Thyroid gland (tissue), 4 donors: ENCODE measurements at regions not wholly inside any gene's neighbourhood (a gene's known extent, or its start where the extent isn't known, plus 50 kb on each side); places are given as distances from the start of the nearest gene placed in this dataset.

Experiments used
- DNase-seq, 2 donors: peaks; one replicate each; pipeline ENCODE4 v3.0.0-alpha.2; 2019
- H3K27ac ChIP-seq, 3 donors: fragments of 200-600 bp; sonication (generic); 1 replicate in 2 of 3; 2 replicates in 1 of 3; pipeline ENCODE4 v1.5.1; 2016 to 2019; ENCODE audit warnings: mild to moderate bottlenecking in 1 of 3, moderate library complexity in 1 of 3
- H3K27me3 ChIP-seq: fragments of 200-600 bp; sonication (generic); one replicate; pipeline ENCODE4 v1.5.1; 2019
- H3K36me3 ChIP-seq, 2 donors: fragments of 200-600 bp; sonication (generic); one replicate each; pipeline ENCODE4 v1.5.1; 2016 to 2019
- H3K4me1 ChIP-seq, 2 donors: fragments of 200-600 bp; sonication (generic); one replicate each; pipeline ENCODE4 v1.5.1; 2017 to 2019
- H3K4me3 ChIP-seq, 3 donors: fragments of 200-600 bp; sonication (generic); replicated peaks in 1 of 3; 1 replicate in 2 of 3; 2 replicates in 1 of 3; pipeline ENCODE4 v1.5.1; 2016; ENCODE audit warnings: mild to moderate bottlenecking in 1 of 3
- H3K9me3 ChIP-seq: fragments of 200-600 bp; sonication (generic); one replicate; pipeline ENCODE4 v1.5.1; 2017
- CTCF ChIP-seq, 6 experiments: fragments of 200-600 bp in 3 of 6; fragments of 450-650 bp in 3 of 6; sonication (generic) in 3 of 6; IDR thresholded peaks; one replicate each; pipeline ENCODE4 v1.5.1; 2016 to 2019; ENCODE audit warnings: antibody characterized with exemption in 6 of 6, mild to moderate bottlenecking in 2 of 6, inconsistent platforms in 1 of 6, moderate library complexity in 1 of 6
- POLR2A ChIP-seq, 2 donors: fragments of 450-650 bp; IDR thresholded peaks; one replicate each; pipeline ENCODE4 v1.6.1; 2017; ENCODE audit warnings: antibody characterized with exemption in 2 of 2, mild to moderate bottlenecking in 2 of 2, moderate library complexity in 1 of 2
- WGBS, 2 donors: methylation state at CpG; one replicate each; pipeline ENCODE4 v1.1.5; 2017; 5-methylcytosine and 5-hydroxymethylcytosine counted together
- intact Hi-C: fragments of 100-400 bp; cut with DNase I; formaldehyde crosslinking; loops from one replicate; pipeline ENCODE4 v1.15.1; 2023

GRCh38 chr11:92342034-92342720 is 117.6 kb downstream of the FAT3 start:
- no peaks in the 10 kb centered on the region for H3K36me3 ChIP-seq
- 73 to 75% methylated on average over 9 of the region's 9 CpGs for WGBS, 2 donors

GRCh38 chr11:92342886-92343285 is 118.3 kb downstream of the FAT3 start:
- H3K27me3 ChIP-seq, result no peaks in the 10 kb centered on the region
- no peak for DNase-seq
- 86 to 91% methylated on average over 3 of the region's 3 CpGs for WGBS, 2 donors
- H3K4me3 ChIP-seq, result no peak overlapping the region
- no peak overlapping the region for H3K27ac ChIP-seq
- no peaks in the 10 kb centered on the region for H3K4me1 ChIP-seq
- H3K36me3 ChIP-seq, result no peaks in the 10 kb centered on the region
- intact Hi-C loops, result no loop called here
- H3K9me3 ChIP-seq, result no peaks in the 10 kb centered on the region
- TF ChIP-seq POLR2A (IDR thresholded peaks at IDR 0.05) (no peak), CTCF (IDR thresholded peaks at IDR 0.05) (no peak)

More at GRCh38 chr11:92342034-92342720, 117.6 kb downstream of the FAT3 start:
- H3K4me1 ChIP-seq, result no peaks in the 10 kb centered on the region
- TF ChIP-seq POLR2A (IDR thresholded peaks at IDR 0.05), result no peak
- no peak for TF ChIP-seq CTCF (IDR thresholded peaks at IDR 0.05)
- H3K9me3 ChIP-seq, result no peaks in the 10 kb centered on the region
- H3K27me3 ChIP-seq, result no peaks in the 10 kb centered on the region
- H3K4me3 ChIP-seq, result no peak overlapping the region
- no peak for DNase-seq
- no peak overlapping the region for H3K27ac ChIP-seq
- intact Hi-C loops, result no loop called here

- Histone ChIP-seq H3K4me3 (no peak overlapping the region), H3K4me1 (no peaks in the 10 kb centered on the region), H3K36me3 (no peaks in the 10 kb centered on the region), H3K9me3 (no peaks in the 10 kb centered on the region), H3K27ac (no peak overlapping the region), H3K27me3 (no peaks in the 10 kb centered on the region)
- WGBS, 2 donors, result 68 to 75% methylated on average over 4 of the region's 4 CpGs
- no peak for DNase-seq
- intact Hi-C loops, result no loop called here
- TF ChIP-seq CTCF (IDR thresholded peaks at IDR 0.05) (no peak), POLR2A (IDR thresholded peaks at IDR 0.05) (no peak)
Observed at GRCh38 chr11:92346220-92346619, 121.6 kb downstream of the FAT3 start.

GRCh38 chr11:92347454-92347853 is 122.8 kb downstream of the FAT3 start:
- no peaks in the 10 kb centered on the region for H3K36me3 ChIP-seq
- H3K4me3 ChIP-seq, result no peak overlapping the region
- intact Hi-C loops, result no loop called here
- 64 to 71% methylated on average over 1 of the region's 1 CpG for WGBS, 2 donors
- H3K27ac ChIP-seq, result no peak overlapping the region
- H3K27me3 ChIP-seq, result no peaks in the 10 kb centered on the region
- no peak for TF ChIP-seq CTCF (IDR thresholded peaks at IDR 0.05)
- no peak for TF ChIP-seq POLR2A (IDR thresholded peaks at IDR 0.05)
- H3K4me1 ChIP-seq, result no peaks in the 10 kb centered on the region
- H3K9me3 ChIP-seq, result no peaks in the 10 kb centered on the region
- no peak for DNase-seq

- 82 to 83% methylated on average over 4 of the region's 4 CpGs for WGBS, 2 donors
- DNase-seq, result no peak
- Histone ChIP-seq H3K4me3 (no peak overlapping the region), H3K27ac (no peak overlapping the region), H3K36me3 (no peaks in the 10 kb centered on the region), H3K27me3 (no peaks in the 10 kb centered on the region), H3K9me3 (no peaks in the 10 kb centered on the region), H3K4me1 (no peaks in the 10 kb centered on the region)
- intact Hi-C loops, result no loop called here
- TF ChIP-seq CTCF (IDR thresholded peaks at IDR 0.05), result no peak
- TF ChIP-seq POLR2A (IDR thresholded peaks at IDR 0.05), result no peak
Observed at GRCh38 chr11:92349486-92350156, 125.0 kb downstream of the FAT3 start.
